Fibroblast of the conjunctiva (primary cell): ENCODE measurements at regions not wholly inside any gene's neighbourhood (a gene's known extent, or its start where the extent isn't known, plus 50 kb on each side); places are given as distances from the start of the nearest gene placed in this dataset.
A peak's percentile ranks its signal among the peaks of the same experiment; 100 is the strongest.
"Not testable (repeated sequence)": the region's sequence is repeated elsewhere in the genome, so short reads cannot be mapped to it uniquely, and the experiment has no call there.

Experiments
- DNase-seq: peaks from one replicate; pipeline ENCODE4 v3.0.0-alpha.2; 2010; ENCODE audit warnings: low read depth

GRCh38 chr12:119931402-119931801, 54.3 kb upstream of the CIT start:
- DNase-seq, result no peak

GRCh38 chr12:119932921-119933320, 55.8 kb upstream of the CIT start:
- DNase-seq, result no peak

- DNase-seq, result not testable (repeated sequence)
Measured at GRCh38 chr12:119934780-119935179, 54.3 kb upstream of the BICDL1 start.

GRCh38 chr12:119936705-119937311, 52.2 kb upstream of the BICDL1 start:
- DNase-seq, result no peak

GRCh38 chr12:119938049-119938667, 50.9 kb upstream of the BICDL1 start:
- DNase-seq, result peak; percentile 22
